ENCODE measurements at regions not wholly inside any gene's neighbourhood (a gene's known extent, or its start where the extent isn't known, plus 50 kb on each side); places are given as distances from the start of the nearest gene placed in this dataset.
"Not testable (repeated sequence)": the region's sequence is repeated elsewhere in the genome, so short reads cannot be mapped to it uniquely, and the experiment has no call there.

GRCh38 chr3:74978684-74979083, 364.2 kb upstream of the CNTN3 start:
- no peak for DNase-seq

GRCh38 chr3:74985028-74985904, 370.8 kb upstream of the CNTN3 start:
- not testable (repeated sequence) for DNase-seq

- DNase-seq = no peak
These were observed 373.6 kb upstream of the CNTN3 start for GRCh38 chr3:74988095-74988494.

- no peak for DNase-seq
These were observed 378.4 kb upstream of the CNTN3 start for GRCh38 chr3:74992898-74993297.

- no peak for DNase-seq
These were observed 386.9 kb upstream of the CNTN3 start for GRCh38 chr3:75001330-75001729.

GRCh38 chr3:75012791-75013331, 398.4 kb upstream of the CNTN3 start:
- no peak for DNase-seq

GRCh38 chr3:75014008-75014407, 399.5 kb upstream of the CNTN3 start:
- no peak for DNase-seq

- DNase-seq = no peak
These were observed 400.8 kb upstream of the CNTN3 start for GRCh38 chr3:75015280-75015679.

GRCh38 chr3:75035146-75035545, 420.7 kb upstream of the CNTN3 start:
- DNase-seq = no peak

- no peak for DNase-seq
These were observed 428.5 kb upstream of the CNTN3 start for GRCh38 chr3:75042941-75043340.

- no peak for DNase-seq
These were observed 434.2 kb upstream of the CNTN3 start for GRCh38 chr3:75048650-75049049.

GRCh38 chr3:75049533-75049932, 435.1 kb upstream of the CNTN3 start:
- no peak for DNase-seq

- DNase-seq = no peak
These were observed 444.7 kb upstream of the CNTN3 start for GRCh38 chr3:75059120-75059519.

GRCh38 chr3:75061806-75062205, 447.3 kb upstream of the CNTN3 start:
- no peak for DNase-seq

GRCh38 chr3:75075158-75075557, 460.7 kb upstream of the CNTN3 start:
- DNase-seq = no peak

- no peak for DNase-seq
These were observed 462.0 kb upstream of the CNTN3 start for GRCh38 chr3:75076481-75076880.

- no peak for DNase-seq
These were observed 463.8 kb upstream of the CNTN3 start for GRCh38 chr3:75078290-75078689.

GRCh38 chr3:75082845-75083244, 468.4 kb upstream of the CNTN3 start:
- DNase-seq = no peak

- DNase-seq = no peak
These were observed 475.4 kb upstream of the CNTN3 start for GRCh38 chr3:75089841-75090240.

- no peak for DNase-seq
These were observed 487.1 kb upstream of the CNTN3 start for GRCh38 chr3:75101329-75102147.

GRCh38 chr3:75110741-75111140, 496.3 kb upstream of the CNTN3 start:
- no peak for DNase-seq

- DNase-seq = no peak
These were observed 501.2 kb upstream of the CNTN3 start for GRCh38 chr3:75115695-75116094.

GRCh38 chr3:75118779-75119178, 504.3 kb upstream of the CNTN3 start:
- no peak for DNase-seq

- DNase-seq = no peak
These were observed 512.1 kb upstream of the CNTN3 start for GRCh38 chr3:75126556-75126955.
